HFF-Myc (cell line): ENCODE measurements at regions not wholly inside any gene's neighbourhood (a gene's known extent, or its start where the extent isn't known, plus 50 kb on each side); places are given as distances from the start of the nearest gene placed in this dataset.

Source experiments
- DNase-seq: peaks from one replicate; pipeline ENCODE4 v3.0.0-alpha.2; 2011; ENCODE audit warnings: low read depth; ENCODE audit errors: extremely low read depth
- H3K4me3 ChIP-seq: replicated peaks from 2 replicates; pipeline ENCODE4 v1.5.1; 2011; ENCODE audit warnings: low read depth, mild to moderate bottlenecking, control low read depth, low read length
- CTCF ChIP-seq: IDR thresholded peaks from 2 replicates; pipeline ENCODE4 v1.5.1; 2012; ENCODE audit warnings: mild to moderate bottlenecking, low read depth, low read length, control low read depth; ENCODE audit errors: missing control alignments

- no peak for DNase-seq
- TF ChIP-seq CTCF, result no peak
- no peak overlapping the region for H3K4me3 ChIP-seq
These were observed 244.5 kb downstream of the MEIS1 start for GRCh38 chr2:66679442-66679841.

GRCh38 chr2:66682476-66682875, 247.6 kb downstream of the MEIS1 start:
- TF ChIP-seq CTCF, result no peak
- no peak for DNase-seq
- H3K4me3 ChIP-seq, result no peak overlapping the region

GRCh38 chr2:66683064-66683463, 248.1 kb downstream of the MEIS1 start:
- H3K4me3 ChIP-seq, result no peak overlapping the region
- no peak for DNase-seq
- TF ChIP-seq CTCF, result no peak

- no peak overlapping the region for H3K4me3 ChIP-seq
- TF ChIP-seq CTCF, result no peak
- DNase-seq, result no peak
These were observed 248.7 kb downstream of the MEIS1 start for GRCh38 chr2:66683599-66683998.

DNA sequence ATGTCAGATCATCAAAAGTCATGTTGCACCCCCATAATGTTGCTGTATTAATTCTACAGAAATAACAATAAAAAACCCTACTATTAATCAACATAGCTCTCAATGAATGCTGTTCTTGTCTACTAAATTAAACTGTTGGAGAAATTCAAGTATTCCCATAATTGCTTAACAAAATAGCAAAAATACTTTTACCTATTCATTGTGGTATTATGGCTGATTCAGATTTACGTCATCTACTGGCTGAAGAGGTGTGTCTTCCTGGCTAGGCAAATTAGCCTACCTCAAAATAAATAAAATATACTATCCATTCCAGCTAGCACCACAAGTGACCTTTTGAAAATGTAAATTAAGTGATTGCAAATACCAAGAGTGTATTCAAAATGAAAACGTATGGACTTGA, 249.4 kb downstream of the MEIS1 start:
- no peak for TF ChIP-seq CTCF
- H3K4me3 ChIP-seq, result no peak overlapping the region
- no peak for DNase-seq

DNA sequence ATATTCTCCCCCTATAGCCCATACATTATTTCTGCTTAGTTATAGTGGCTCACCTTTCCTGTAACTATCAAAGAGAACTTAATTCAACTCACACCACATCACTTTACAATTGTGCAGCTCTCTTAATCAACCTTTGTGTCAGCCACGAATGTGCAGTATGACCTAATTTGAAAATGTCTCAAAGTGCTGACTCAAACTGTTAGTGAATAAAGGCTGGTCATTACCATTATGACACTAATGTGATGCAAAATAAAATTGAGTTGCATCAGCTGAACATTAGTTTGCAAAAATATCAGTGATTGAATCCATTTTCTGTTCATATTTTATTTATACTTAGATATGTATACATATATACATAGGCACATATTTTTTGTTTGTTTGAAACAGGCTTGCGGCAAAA, 251.8 kb downstream of the MEIS1 start:
- no peak for DNase-seq
- no peak for TF ChIP-seq CTCF

DNA sequence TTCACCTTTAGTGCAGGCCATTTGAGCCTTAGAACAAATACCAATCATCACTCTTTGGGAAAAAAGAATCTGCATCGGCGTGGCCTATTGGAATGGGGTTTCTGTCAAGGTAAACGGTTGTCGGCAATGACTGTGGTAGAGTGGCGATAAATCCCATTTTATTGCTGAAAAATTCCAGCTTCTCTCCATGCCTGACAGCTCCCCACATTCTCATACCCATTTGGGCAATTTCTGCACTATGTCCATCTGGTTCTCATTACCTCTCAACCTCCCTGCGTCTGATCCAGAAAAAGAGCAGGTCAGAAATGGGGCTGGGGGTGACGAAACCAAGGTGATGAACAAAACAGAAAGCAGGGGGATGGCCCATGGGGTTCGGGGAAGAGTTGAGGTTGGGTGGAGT, 254.0 kb downstream of the MEIS1 start:
- no peak for DNase-seq
- TF ChIP-seq CTCF, result no peak
- no peak overlapping the region for H3K4me3 ChIP-seq

More for the DNA sequence above, 251.8 kb downstream of the MEIS1 start:
- no peak overlapping the region for H3K4me3 ChIP-seq
